ENCODE measurements at regions not wholly inside any gene's neighbourhood (a gene's known extent, or its start where the extent isn't known, plus 50 kb on each side); places are given as distances from the start of the nearest gene placed in this dataset.

DNA sequence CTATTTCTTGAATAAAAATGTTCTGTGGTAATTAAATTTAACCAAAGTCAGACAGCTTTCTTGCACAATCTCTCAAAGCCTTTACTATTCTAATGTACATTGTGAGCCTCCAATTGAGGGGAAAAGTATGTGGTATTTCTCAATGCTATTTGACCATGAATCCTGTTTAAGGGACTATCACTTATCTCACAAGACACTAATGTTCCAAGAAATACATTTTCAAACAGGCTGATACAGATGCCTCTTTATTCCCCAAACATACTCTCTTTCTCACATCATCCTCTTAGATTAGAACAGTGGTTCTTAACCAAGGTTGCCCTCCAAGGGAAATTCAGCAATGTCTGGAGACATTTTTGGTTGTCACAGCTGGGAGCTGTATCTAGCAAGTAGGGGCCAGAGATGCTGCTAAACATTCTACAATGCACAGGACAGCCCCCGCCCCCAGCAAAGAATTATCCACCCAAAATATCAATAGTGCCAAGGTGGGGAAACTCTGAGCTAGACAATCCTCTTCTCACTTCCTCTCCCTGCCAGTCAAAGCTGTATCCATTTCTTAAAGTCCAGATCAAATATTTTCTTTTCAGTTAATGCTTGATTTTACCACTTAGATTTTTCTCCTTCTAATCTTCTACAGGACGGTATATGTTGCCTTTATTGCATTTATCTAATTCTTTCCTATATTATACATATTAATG lies 129.2 kb upstream of the TRIM2 start:
- TF ChIP-seq, protein P1, sequence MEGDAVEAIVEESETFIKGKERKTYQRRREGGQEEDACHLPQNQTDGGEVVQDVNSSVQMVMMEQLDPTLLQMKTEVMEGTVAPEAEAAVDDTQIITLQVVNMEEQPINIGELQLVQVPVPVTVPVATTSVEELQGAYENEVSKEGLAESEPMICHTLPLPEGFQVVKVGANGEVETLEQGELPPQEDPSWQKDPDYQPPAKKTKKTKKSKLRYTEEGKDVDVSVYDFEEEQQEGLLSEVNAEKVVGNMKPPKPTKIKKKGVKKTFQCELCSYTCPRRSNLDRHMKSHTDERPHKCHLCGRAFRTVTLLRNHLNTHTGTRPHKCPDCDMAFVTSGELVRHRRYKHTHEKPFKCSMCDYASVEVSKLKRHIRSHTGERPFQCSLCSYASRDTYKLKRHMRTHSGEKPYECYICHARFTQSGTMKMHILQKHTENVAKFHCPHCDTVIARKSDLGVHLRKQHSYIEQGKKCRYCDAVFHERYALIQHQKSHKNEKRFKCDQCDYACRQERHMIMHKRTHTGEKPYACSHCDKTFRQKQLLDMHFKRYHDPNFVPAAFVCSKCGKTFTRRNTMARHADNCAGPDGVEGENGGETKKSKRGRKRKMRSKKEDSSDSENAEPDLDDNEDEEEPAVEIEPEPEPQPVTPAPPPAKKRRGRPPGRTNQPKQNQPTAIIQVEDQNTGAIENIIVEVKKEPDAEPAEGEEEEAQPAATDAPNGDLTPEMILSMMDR (IDR thresholded peaks at IDR 0.05): no peak
- no peak for TF ChIP-seq POLR2A (IDR thresholded peaks at IDR 0.05)
- no peak for TF ChIP-seq POLR2AphosphoS5 (IDR thresholded peaks at IDR 0.05)
